SIG-M5 treated with dmso at 0.1 percent for 504 hours (cell line): ENCODE measurements at regions not wholly inside any gene's neighbourhood (a gene's known extent, or its start where the extent isn't known, plus 50 kb on each side); places are given as distances from the start of the nearest gene placed in this dataset.
"Not testable (repeated sequence)": the region's sequence is repeated elsewhere in the genome, so short reads cannot be mapped to it uniquely, and the experiment has no call there.

ENCODE experiments used
- DNase-seq: peaks from one replicate; lab custom pipeline; 2025; ENCODE audit not compliant: unreplicated experiment; lab: John Stamatoyannopoulos, UW

DNA sequence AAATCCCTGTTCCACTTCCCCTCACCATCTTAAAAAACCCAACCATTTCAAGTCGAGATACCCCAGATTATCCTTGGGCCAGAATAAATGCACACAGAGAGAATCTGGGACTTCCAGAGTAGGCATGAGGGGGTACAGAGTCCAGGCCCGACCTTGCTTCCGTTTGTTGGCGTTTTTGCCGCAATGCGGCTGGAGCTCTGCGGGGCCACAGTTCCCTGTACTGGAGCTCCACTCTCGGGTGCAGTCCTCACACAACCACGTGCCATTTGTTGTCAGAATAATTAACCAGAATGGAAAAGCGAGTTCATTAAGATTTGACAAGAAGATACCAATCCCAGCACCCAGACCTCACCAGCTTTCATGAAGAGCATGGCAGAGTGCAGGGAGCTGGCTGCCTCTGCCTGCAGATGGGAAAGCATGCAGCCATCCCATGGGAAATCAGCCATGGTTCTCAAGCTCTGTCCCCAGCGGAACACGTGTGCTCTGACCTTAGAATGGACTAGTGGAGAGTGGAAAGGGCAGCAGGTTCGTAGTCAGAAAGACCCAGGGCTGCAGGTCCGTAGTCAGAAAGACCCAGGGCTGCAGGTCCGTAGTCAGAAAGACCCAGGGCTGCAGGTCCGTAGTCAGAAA lies 472.8 kb downstream of the EIPR1 start:
- DNase-seq: no peak

GRCh38 chr2:2902547-2903281 lies 474.9 kb downstream of the EIPR1 start:
- no peak for DNase-seq

DNA sequence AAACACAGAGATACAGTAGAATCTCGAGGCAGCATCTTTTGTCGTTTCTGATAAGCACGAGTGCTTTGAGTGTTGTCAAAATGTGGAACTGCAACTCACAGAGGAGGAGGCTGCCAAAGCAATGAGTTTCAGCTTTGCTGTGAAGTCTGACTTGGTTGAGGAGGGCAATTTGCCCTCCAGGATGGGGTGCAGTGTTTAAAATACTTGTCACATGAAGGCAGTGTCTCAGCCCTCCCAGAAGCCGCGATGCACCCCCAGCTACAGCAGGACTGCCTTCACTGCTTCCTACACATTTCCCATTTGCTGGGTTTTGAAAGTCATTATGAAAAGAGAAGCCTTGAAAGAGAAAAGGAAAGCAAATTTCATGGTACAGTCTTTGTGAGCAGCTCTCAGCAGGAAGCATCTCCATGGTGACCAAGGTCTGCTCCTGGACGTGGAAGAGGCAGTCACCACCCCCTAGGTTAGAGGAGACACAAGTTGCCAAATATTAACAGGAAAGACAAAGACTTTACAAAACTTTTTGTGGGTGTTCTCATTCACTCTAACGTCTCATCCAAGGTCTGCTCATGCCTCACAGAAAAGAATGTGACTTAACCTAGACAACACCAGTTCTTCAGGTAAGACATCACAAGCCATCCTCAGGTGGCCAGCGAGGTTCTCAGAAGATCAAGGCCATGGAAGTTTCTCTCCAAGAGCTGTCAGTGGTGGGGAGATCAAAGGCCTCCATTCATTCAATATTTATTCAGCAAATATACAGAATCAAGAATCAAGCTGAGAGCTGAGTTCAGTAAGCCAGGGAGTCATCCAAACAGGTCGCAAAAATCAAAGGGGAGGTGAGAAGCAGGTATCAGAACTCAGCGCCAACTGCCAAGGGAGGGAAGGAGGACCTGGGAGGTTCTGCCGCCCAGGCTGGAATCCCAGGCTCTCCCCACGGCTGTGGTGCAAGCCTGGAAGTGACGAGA lies 476.0 kb downstream of the EIPR1 start:
- DNase-seq: no peak

DNA sequence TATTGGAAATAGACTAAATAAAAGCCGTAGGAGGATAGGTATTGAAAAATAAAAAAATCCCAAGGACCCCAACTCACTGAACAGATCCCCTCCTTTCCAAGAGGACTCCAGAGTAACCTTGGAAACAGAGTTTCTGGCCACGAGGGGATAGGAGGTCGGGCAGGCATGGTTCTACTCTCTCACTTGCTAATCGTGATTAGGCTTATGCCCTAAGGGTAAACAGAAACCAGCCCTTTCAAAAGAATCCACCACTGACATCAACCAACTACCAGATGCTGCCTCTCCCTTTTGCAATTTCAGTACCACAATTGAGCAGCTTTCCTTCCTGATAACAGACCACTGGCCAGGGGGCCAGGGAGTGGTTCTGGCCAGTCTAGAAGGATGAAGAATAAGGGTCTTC lies 477.8 kb downstream of the EIPR1 start:
- no peak for DNase-seq

DNA sequence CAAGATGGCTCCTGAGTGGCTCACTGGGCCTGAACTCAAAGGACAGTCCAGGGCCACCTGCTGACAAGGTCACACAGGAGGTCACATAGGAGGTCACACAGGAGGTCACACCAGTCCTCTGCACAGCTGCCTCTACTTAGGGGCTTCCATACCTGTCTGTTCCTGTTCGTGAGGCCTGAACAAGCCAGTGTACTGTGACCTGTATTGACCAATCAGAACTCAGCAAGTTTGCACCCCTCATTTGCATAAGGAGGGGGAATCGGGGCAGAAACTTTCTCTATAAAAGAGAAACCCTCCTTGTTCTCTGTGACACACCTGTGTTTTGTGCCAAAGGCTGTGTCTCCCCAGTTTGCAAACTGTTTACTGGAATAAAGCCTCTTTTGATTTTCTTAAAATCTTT lies 478.9 kb downstream of the EIPR1 start:
- no peak for DNase-seq

DNA sequence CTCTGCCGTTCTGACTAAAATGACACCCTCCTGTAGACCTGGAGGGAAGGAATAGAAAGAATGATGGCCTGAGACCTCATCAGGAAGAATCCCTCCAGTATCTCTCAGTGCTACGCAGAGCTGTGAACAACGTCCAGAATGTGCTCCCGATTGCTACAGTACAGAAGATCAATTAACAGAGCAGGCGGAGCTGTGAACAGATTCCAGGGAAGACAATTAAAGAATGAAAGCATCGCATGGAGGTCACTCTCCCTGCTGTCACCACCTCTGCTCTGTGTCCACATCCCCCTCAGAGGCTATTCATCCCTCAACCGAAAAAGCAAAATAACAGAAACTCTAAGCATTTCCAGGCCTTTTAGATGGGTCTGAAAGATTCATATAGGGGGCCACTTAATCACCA lies 481.0 kb downstream of the EIPR1 start:
- no peak for DNase-seq

- no peak for DNase-seq
These were observed 481.6 kb downstream of the EIPR1 start for GRCh38 chr2:2896011-2896410.

DNA sequence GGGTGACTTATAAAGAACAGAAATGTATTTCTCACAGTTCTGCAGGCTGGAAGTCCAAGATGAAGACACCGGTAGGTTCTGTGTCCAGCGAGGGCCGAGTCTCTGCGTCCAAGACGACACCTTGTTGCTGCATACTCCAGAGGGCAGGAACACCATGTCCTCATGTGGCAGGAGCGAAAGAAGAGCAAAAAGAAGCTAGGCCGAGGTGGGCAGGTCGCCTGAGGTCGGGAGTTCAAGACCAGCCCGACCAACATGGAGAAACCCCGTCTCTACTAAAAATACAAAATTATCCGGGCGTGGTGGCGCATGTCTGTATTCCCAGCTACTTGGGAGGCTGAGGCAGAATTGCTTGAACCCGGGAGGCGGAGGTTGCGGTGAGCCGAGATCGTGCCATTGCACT lies 483.6 kb downstream of the EIPR1 start:
- not testable (repeated sequence) for DNase-seq

GRCh38 chr2:2892892-2893291 lies 484.7 kb downstream of the EIPR1 start:
- no peak for DNase-seq

DNA sequence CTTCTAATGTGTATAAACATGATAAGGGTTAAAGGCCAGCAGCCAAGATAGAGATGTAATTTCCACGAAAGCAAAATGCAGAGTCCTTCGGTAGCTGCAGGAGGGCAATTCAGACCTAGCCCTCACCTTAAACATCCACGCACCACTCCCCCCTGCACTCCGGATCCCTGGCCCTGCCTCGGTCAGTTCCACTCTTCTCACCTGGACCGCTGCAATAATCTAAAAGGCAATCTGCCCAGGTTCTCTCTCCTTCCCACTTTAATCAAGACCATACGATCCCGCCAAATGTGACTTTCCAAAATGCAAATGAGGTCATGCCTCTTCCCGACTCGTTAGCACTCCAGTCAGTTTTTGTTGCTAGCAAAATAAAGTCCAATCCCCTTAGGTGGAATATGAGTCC lies 485.2 kb downstream of the EIPR1 start:
- DNase-seq: no peak

- DNase-seq: no peak
These were observed 486.7 kb downstream of the EIPR1 start for GRCh38 chr2:2890901-2891300.

DNA sequence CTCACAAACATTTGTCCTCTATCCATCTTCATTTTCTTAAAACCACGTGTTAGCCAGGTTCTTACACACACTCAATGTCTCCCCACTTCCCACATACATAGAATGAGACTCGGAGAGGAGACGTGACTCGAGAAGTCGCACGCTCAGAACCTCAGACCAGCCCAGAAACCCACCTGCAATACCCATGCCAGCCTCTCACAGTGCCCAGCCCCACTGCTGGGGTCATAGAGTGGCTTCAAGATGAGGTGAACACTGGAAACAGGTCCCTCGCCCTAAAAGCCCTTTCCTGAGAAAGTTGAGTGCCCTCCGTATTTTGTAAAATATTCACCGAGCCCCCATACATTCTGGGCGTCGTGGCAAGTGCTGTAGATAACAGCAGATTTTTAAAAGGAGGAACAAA lies 487.4 kb downstream of the EIPR1 start:
- no peak for DNase-seq

GRCh38 chr2:2889646-2890045 lies 488.0 kb downstream of the EIPR1 start:
- no peak for DNase-seq

- DNase-seq: no peak
These were observed 488.5 kb downstream of the EIPR1 start for GRCh38 chr2:2889141-2889540.

GRCh38 chr2:2887772-2888387 lies 489.7 kb downstream of the EIPR1 start:
- DNase-seq: no peak

DNA sequence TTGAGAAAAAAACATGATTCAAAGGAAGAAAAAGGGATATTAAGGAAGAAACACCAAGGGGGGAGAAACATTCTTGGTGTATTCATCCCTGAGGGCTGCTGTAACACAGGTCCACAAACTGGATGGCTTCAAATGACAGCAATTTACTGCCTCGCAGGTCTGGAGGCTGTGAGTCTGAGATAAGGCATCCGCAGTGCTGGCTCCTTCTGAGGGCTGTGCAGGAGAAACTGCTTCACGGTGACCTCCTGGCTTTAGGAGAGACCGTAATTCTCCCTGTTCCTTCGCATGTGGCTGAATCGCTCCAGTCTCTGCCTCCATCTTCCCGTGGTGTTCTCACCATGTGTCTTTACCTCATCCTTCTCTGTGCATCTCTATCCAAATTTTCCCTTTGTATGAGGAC lies 490.7 kb downstream of the EIPR1 start:
- DNase-seq: no peak

- no peak for DNase-seq
These were observed 496.1 kb downstream of the EIPR1 start for GRCh38 chr2:2881499-2881898.

DNA sequence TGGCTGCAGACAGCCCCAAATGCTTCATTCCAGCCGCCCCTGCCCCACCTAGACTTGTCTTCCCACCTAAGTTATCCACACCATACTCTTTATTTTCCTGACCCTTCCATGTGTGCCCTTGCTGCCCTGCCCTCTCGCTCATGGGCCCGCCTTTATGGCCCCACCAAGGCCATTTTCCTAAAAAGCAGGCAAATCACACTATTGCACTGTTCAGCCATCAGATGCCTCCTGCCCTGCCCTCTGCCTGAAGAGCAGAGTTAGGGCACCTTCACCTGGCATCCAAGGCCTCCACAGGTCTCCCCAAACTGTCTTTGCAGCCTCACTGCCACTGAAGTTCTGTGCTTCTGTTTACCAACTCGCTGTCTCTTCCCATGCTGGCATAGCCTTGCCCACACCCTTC lies 496.7 kb downstream of the EIPR1 start:
- DNase-seq: no peak

- no peak for DNase-seq
These were observed 497.8 kb downstream of the EIPR1 start for GRCh38 chr2:2879781-2880180.

- DNase-seq: no peak
These were observed 498.5 kb downstream of the EIPR1 start for GRCh38 chr2:2879071-2879470.

DNA sequence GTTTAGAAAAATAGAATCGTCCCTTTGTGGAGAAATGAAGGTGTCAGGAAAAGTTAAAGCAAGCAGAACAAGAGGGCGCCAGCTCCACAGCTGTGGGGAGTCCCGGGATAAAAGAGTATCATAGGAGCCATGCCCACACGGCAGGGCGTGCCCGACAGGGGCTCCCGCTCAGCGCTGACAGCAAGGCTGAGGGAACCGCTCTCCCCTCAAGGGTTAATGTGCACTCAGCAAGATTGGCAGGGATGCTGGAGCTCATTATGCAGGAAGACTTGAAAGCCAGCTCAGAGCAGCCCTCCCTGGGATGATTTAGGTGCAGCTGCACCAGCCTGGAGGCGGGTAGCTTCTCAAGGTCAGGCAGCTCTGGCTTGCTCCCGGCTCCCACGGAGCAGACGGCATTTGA lies 500.2 kb downstream of the EIPR1 start:
- DNase-seq: no peak
